Osteocyte (in vitro differentiated cells): ENCODE measurements at regions not wholly inside any gene's neighbourhood (a gene's known extent, or its start where the extent isn't known, plus 50 kb on each side); places are given as distances from the start of the nearest gene placed in this dataset.

Experiments
- DNase-seq: peaks from one replicate; pipeline ENCODE4 v3.0.0; 2021; ENCODE audit warnings: mixed read lengths; ENCODE audit not compliant: unreplicated experiment; ENCODE audit errors: extremely low spot score
- H3K27ac Mint-ChIP-seq: one replicate; pipeline ENCODE4 v1.8.0; 2021; ENCODE audit warnings: mild to moderate bottlenecking, mixed read lengths; ENCODE audit not compliant: unreplicated experiment
- H3K27me3 Mint-ChIP-seq: one replicate; pipeline ENCODE4 v1.8.0; 2021; ENCODE audit warnings: mixed read lengths; ENCODE audit not compliant: unreplicated experiment
- H3K36me3 Mint-ChIP-seq: one replicate; pipeline ENCODE4 v1.8.0; 2021; ENCODE audit warnings: mixed read lengths; ENCODE audit not compliant: unreplicated experiment
- H3K4me1 Mint-ChIP-seq: one replicate; pipeline ENCODE4 v1.8.0; 2021; ENCODE audit warnings: mixed read lengths; ENCODE audit not compliant: unreplicated experiment
- H3K4me3 Mint-ChIP-seq: one replicate; pipeline ENCODE4 v1.8.0; 2021; ENCODE audit warnings: mild to moderate bottlenecking, moderate library complexity, mixed read lengths; ENCODE audit not compliant: unreplicated experiment
- H3K9me3 Mint-ChIP-seq: one replicate; pipeline ENCODE4 v1.8.0; 2021; ENCODE audit warnings: mixed read lengths; ENCODE audit not compliant: unreplicated experiment
- TF ChIP-seq, protein P1 (sequence below): fragments of 200-600 bp; sonication (generic); IDR thresholded peaks from 2 replicates; pipeline ENCODE4 v1.5.0; 2021; ENCODE audit warnings: antibody characterized with exemption, mild to moderate bottlenecking, moderate library complexity

DNA sequence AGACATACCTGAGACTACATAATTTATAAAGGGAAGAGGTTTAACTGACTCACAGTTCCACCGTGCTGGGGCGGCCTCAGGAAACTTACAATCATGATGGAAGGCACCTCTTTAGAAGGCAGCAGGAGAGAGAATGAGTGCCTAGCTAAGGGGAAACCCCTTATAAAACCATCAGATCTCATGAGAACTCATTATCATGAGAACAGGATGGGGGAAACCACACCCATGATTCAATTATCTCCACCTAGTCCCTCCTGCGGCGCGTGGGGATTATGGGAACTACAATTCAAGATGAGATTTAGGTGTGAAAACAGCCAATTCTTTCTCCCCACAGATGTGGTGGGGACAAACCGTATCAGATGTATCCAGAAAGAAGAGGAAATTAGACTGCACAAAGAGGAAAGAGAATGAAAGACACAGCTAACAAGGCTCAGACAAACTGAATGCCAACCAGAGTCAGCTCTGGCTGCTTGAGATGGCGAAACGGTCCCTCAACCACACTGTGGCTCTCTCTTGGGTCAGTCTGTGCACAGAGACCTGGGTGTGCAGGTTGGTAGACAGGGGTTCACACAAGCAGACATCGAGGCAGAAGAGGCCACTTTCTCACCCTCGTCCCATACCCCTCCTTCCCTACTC, 375.6 kb downstream of the SFMBT2 start:
- no peak for DNase-seq
- Mint-ChIP-seq H3K9me3 (no peaks in the 10 kb centered on the region), H3K27ac (no peak overlapping the region), H3K4me3 (no peak overlapping the region), H3K4me1 (peaks cover 2% of the 10 kb centered on the region), H3K27me3 (peaks cover 9% of the 10 kb centered on the region), H3K36me3 (no peaks in the 10 kb centered on the region)
- TF ChIP-seq, protein P1, sequence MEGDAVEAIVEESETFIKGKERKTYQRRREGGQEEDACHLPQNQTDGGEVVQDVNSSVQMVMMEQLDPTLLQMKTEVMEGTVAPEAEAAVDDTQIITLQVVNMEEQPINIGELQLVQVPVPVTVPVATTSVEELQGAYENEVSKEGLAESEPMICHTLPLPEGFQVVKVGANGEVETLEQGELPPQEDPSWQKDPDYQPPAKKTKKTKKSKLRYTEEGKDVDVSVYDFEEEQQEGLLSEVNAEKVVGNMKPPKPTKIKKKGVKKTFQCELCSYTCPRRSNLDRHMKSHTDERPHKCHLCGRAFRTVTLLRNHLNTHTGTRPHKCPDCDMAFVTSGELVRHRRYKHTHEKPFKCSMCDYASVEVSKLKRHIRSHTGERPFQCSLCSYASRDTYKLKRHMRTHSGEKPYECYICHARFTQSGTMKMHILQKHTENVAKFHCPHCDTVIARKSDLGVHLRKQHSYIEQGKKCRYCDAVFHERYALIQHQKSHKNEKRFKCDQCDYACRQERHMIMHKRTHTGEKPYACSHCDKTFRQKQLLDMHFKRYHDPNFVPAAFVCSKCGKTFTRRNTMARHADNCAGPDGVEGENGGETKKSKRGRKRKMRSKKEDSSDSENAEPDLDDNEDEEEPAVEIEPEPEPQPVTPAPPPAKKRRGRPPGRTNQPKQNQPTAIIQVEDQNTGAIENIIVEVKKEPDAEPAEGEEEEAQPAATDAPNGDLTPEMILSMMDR: no peak

DNA sequence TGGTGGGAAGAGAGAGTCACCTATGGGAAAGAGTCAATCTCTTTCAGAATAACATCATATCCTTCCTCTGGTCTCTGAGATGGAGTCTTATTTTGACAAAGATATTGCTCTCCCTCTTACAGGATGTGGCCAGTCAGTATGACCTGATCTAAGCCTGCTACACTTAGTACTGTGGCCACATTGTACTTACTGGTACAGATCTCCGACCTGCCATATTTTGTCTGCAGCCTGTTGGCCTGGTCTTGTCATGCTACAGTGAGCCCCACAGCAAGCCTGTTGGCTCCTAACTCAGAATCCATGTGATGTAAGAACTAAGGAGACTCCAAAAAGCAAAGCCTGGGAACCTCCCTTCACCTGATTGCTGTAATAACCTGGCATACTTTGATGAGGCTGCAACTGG, 377.8 kb downstream of the SFMBT2 start:
- TF ChIP-seq, protein P1: no peak
- no peak overlapping the region for H3K4me3 Mint-ChIP-seq
- no peaks in the 10 kb centered on the region for H3K27me3 Mint-ChIP-seq
- no peak for DNase-seq
- peaks cover 8% of the 10 kb centered on the region for H3K4me1 Mint-ChIP-seq
- no peak overlapping the region for H3K27ac Mint-ChIP-seq
- H3K9me3 Mint-ChIP-seq: peaks cover 3% of the 10 kb centered on the region
- no peaks in the 10 kb centered on the region for H3K36me3 Mint-ChIP-seq

DNA sequence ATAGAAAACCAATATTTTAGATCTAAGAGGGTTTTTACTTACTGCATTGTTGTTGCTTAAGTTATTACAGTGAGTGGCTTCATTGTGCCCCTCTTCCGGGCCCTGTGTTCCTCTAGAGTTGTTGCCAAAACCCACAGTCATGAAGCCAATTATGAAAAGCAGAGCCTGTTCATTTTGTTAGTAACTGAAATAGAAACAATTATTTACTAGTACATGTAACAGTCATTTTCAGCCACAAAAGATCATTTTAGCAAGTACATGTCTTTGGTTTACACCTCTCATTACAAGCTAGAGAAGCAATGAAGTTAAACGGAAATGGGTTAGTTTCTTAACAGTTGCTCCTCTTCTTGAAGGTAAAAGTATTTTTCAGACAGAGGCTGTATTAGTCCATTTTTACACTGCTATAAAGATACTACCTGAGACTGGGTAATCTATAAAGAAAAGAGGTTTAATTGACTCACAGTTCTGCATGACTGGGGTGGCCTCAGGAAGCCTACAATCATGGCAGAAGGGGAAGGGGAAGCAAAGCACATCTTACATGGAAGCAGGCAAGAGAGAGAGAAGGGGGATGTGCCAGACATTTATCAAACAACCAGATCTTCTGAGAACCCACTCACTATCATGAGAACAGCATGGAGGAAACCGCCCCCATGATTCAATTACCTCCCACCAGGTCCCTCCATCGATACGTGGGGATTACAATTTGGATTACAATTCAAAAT, 380.5 kb downstream of the SFMBT2 start:
- no peaks in the 10 kb centered on the region for H3K27me3 Mint-ChIP-seq
- DNase-seq: no peak
- H3K9me3 Mint-ChIP-seq: peaks cover 3% of the 10 kb centered on the region
- no peak overlapping the region for H3K4me3 Mint-ChIP-seq
- H3K27ac Mint-ChIP-seq: no peak overlapping the region
- TF ChIP-seq, protein P1: no peak
- no peaks in the 10 kb centered on the region for H3K36me3 Mint-ChIP-seq
- H3K4me1 Mint-ChIP-seq: peaks cover 17% of the 10 kb centered on the region

DNA sequence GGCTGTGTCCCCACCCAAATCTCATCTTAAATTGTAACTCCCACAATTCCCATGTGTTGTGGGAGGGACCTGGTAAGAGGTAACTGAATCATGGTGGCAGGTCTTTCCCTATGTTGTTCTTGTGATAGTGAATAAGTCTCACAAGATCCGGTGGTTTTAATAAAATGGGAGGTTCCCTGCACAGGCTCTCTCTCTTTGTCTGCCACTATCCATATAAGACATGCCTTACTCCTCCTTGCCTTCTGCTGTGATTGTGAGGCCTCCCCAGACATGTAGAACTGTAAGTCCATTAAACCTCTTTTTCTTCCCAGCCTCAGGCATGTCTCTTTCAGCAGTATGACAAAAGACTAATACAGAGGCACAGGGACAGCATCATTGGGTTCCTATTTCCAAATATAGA, 381.2 kb downstream of the SFMBT2 start:
- H3K4me3 Mint-ChIP-seq: no peak overlapping the region
- TF ChIP-seq, protein P1: no peak
- peaks cover 3% of the 10 kb centered on the region for H3K9me3 Mint-ChIP-seq
- H3K27me3 Mint-ChIP-seq: no peaks in the 10 kb centered on the region
- H3K4me1 Mint-ChIP-seq: peaks cover 17% of the 10 kb centered on the region
- DNase-seq: no peak
- H3K27ac Mint-ChIP-seq: no peak overlapping the region
- H3K36me3 Mint-ChIP-seq: no peaks in the 10 kb centered on the region

DNA sequence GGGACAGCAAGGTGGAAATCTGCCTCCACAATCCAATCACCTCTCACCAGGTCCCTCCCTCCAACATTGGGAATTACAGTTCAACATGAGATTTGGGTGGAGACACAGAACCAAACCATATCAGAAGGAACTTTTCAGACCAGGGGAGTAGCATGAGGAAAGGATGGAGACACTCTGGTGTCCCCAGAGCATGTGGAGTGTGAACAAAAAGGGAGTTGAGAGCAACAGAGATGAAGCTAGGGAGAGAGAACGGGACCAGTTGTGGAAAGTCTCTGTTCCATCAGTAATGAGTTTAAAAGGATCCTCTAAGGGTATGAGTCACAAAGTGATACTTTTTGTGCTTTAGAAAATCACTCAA, 382.0 kb downstream of the SFMBT2 start:
- no peak overlapping the region for H3K27ac Mint-ChIP-seq
- no peak for DNase-seq
- peaks cover 17% of the 10 kb centered on the region for H3K4me1 Mint-ChIP-seq
- TF ChIP-seq, protein P1: no peak
- no peak overlapping the region for H3K4me3 Mint-ChIP-seq
- H3K36me3 Mint-ChIP-seq: no peaks in the 10 kb centered on the region
- peaks cover 3% of the 10 kb centered on the region for H3K9me3 Mint-ChIP-seq
- no peaks in the 10 kb centered on the region for H3K27me3 Mint-ChIP-seq
